DND-41 (cell line): ENCODE measurements at regions not wholly inside any gene's neighbourhood (a gene's known extent, or its start where the extent isn't known, plus 50 kb on each side); places are given as distances from the start of the nearest gene placed in this dataset.

Source experiments
- ATAC-seq: fragments of 200-7000 bp; cut with Tn5 transposase; 3 replicates; pipeline ENCODE4 v1.9.1; 2021; ENCODE audit warnings: low read depth; ENCODE audit not compliant: insufficient read depth
- DNase-seq: peaks from one replicate; pipeline ENCODE4 v3.0.0-alpha.2; 2020
- H2AFZ ChIP-seq: 2 replicates; pipeline ENCODE4 v1.6.0; 2012; ENCODE audit warnings: low read depth, low read length
- H3K27ac ChIP-seq: 2 replicates; pipeline ENCODE4 v1.5.1; 2012; ENCODE audit warnings: low read length, inconsistent platforms
- H3K27me3 ChIP-seq: fragments of 200-600 bp; sonication (generic); 2 replicates; pipeline ENCODE4 v1.6.0; 2012; ENCODE audit warnings: low read length, mild to moderate bottlenecking, inconsistent platforms; ENCODE audit not compliant: insufficient read depth, poor library complexity
- H3K36me3 ChIP-seq: 2 replicates; pipeline ENCODE4 v1.5.1; 2012; ENCODE audit warnings: low read length, inconsistent platforms; ENCODE audit not compliant: insufficient read depth
- H3K4me1 ChIP-seq: 2 replicates; pipeline ENCODE4 v1.5.1; 2012; ENCODE audit warnings: mild to moderate bottlenecking, low read length; ENCODE audit not compliant: insufficient read depth
- H3K4me2 ChIP-seq: 2 replicates; pipeline ENCODE4 v1.6.0; 2012; ENCODE audit warnings: mild to moderate bottlenecking, moderate library complexity, low read length, inconsistent platforms; ENCODE audit not compliant: insufficient read depth
- H3K4me3 ChIP-seq, 2 experiments: fragments of 200-600 bp in 1 of 2; shearing (Covaris generic) in 1 of 2; 2 replicates each; pipeline ENCODE4 v1.5.1; 2012 to 2016; ENCODE audit warnings: inconsistent platforms in 2 of 2, low read length in 2 of 2, mild to moderate bottlenecking in 2 of 2, low read depth in 1 of 2, moderate library complexity in 1 of 2
- H3K79me2 ChIP-seq: 2 replicates; pipeline ENCODE4 v1.6.0; 2012; ENCODE audit warnings: low read length, inconsistent platforms; ENCODE audit not compliant: insufficient read depth
- H3K9ac ChIP-seq: 2 replicates; pipeline ENCODE4 v1.6.0; 2012; ENCODE audit warnings: low read depth, mild to moderate bottlenecking, inconsistent platforms, low read length, moderate library complexity
- H3K9me3 ChIP-seq: 2 replicates; pipeline ENCODE4 v1.5.1; 2012; ENCODE audit warnings: low read length, moderate library complexity, mild to moderate bottlenecking, inconsistent platforms; ENCODE audit not compliant: insufficient read depth, severe bottlenecking
- H4K20me1 ChIP-seq: 2 replicates; pipeline ENCODE4 v1.6.0; 2012; ENCODE audit warnings: low read length; ENCODE audit not compliant: insufficient read depth
- CTCF ChIP-seq: IDR thresholded peaks from 2 replicates; pipeline ENCODE4 v1.5.1; 2012; ENCODE audit warnings: borderline replicate concordance, low read length, moderate library complexity, mild to moderate bottlenecking; ENCODE audit not compliant: poor library complexity, severe bottlenecking; ENCODE audit errors: extremely low read depth
- EZH2 ChIP-seq: IDR thresholded peaks from 3 replicates; pipeline ENCODE4 v1.6.1; 2012; ENCODE audit warnings: borderline replicate concordance, low read depth, mild to moderate bottlenecking, moderate library complexity, low read length, inconsistent platforms; ENCODE audit not compliant: severe bottlenecking

- no peak overlapping the region for H3K4me3 ChIP-seq
- H3K79me2 ChIP-seq, result no peaks in the 10 kb centered on the region
- no peaks in the 10 kb centered on the region for H3K27me3 ChIP-seq
- no peak overlapping the region for H3K9ac ChIP-seq
- H3K4me2 ChIP-seq, result no peak overlapping the region
- TF ChIP-seq EZH2 (no peak), CTCF (no peak)
- no peak overlapping the region for H3K27ac ChIP-seq
- H3K4me1 ChIP-seq, result no peaks in the 10 kb centered on the region
- DNase-seq (no peak), ATAC-seq (no peak)
- H3K9me3 ChIP-seq, result no peaks in the 10 kb centered on the region
- H2AFZ ChIP-seq, result no peak overlapping the region
- H3K36me3 ChIP-seq, result no peaks in the 10 kb centered on the region
- H4K20me1 ChIP-seq, result no peaks in the 10 kb centered on the region
Observed at GRCh38 chr4:8747467-8748235, 124.0 kb downstream of the HMX1 start.

- DNase-seq (no peak), ATAC-seq (no peak)
- H4K20me1 ChIP-seq, result no peaks in the 10 kb centered on the region
- H3K9ac ChIP-seq, result no peak overlapping the region
- H3K27ac ChIP-seq, result no peak overlapping the region
- H2AFZ ChIP-seq, result no peak overlapping the region
- H3K4me2 ChIP-seq, result no peak overlapping the region
- TF ChIP-seq CTCF (no peak), EZH2 (no peak)
- H3K4me1 ChIP-seq, result no peaks in the 10 kb centered on the region
- H3K27me3 ChIP-seq, result no peaks in the 10 kb centered on the region
- H3K4me3 ChIP-seq, result no peak overlapping the region
- H3K9me3 ChIP-seq, result no peaks in the 10 kb centered on the region
- H3K36me3 ChIP-seq, result no peaks in the 10 kb centered on the region
- H3K79me2 ChIP-seq, result no peaks in the 10 kb centered on the region
Observed at GRCh38 chr4:8746523-8747466, 124.8 kb downstream of the HMX1 start.

- no peak for ATAC-seq
- no peak for DNase-seq
- Histone ChIP-seq H3K27me3 (no peaks in the 10 kb centered on the region), H3K27ac (no peak overlapping the region), H3K4me3 (no peak overlapping the region), H3K36me3 (no peaks in the 10 kb centered on the region), H3K4me2 (no peak overlapping the region), H3K4me1 (no peaks in the 10 kb centered on the region), H4K20me1 (no peaks in the 10 kb centered on the region), H2AFZ (no peak overlapping the region), H3K9me3 (no peaks in the 10 kb centered on the region), H3K9ac (no peak overlapping the region), H3K79me2 (no peaks in the 10 kb centered on the region)
- TF ChIP-seq EZH2, result no peak
- no peak for TF ChIP-seq CTCF
Observed at GRCh38 chr4:8745826-8746225, 125.8 kb downstream of the HMX1 start.
